ENCODE measurements at regions not wholly inside any gene's neighbourhood (a gene's known extent, or its start where the extent isn't known, plus 50 kb on each side); places are given as distances from the start of the nearest gene placed in this dataset.

GRCh38 chr2:42906111-42906556 is 113.8 kb upstream of the HAAO start:
- TF ChIP-seq, protein P1, sequence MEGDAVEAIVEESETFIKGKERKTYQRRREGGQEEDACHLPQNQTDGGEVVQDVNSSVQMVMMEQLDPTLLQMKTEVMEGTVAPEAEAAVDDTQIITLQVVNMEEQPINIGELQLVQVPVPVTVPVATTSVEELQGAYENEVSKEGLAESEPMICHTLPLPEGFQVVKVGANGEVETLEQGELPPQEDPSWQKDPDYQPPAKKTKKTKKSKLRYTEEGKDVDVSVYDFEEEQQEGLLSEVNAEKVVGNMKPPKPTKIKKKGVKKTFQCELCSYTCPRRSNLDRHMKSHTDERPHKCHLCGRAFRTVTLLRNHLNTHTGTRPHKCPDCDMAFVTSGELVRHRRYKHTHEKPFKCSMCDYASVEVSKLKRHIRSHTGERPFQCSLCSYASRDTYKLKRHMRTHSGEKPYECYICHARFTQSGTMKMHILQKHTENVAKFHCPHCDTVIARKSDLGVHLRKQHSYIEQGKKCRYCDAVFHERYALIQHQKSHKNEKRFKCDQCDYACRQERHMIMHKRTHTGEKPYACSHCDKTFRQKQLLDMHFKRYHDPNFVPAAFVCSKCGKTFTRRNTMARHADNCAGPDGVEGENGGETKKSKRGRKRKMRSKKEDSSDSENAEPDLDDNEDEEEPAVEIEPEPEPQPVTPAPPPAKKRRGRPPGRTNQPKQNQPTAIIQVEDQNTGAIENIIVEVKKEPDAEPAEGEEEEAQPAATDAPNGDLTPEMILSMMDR (IDR thresholded peaks at IDR 0.05; ENCODE audit: low read depth, low read length, poor library complexity, severe bottlenecking): no peak
- no peak for TF ChIP-seq EZH2phosphoT487 (IDR thresholded peaks at IDR 0.05; ENCODE audit: borderline replicate concordance, low read length)
